SU-DHL-6 (cell line): ENCODE measurements at regions not wholly inside any gene's neighbourhood (a gene's known extent, or its start where the extent isn't known, plus 50 kb on each side); places are given as distances from the start of the nearest gene placed in this dataset.

Experiments used
- H2AFZ ChIP-seq: fragments of 200-600 bp; sonication (generic); 2 replicates; pipeline ENCODE4 v1.6.1; 2014; ENCODE audit warnings: low read depth, mild to moderate bottlenecking, moderate library complexity, mixed read lengths, antibody characterized with exemption, low read length; ENCODE audit not compliant: severe bottlenecking
- H3F3A ChIP-seq: fragments of 200-600 bp; shearing (Covaris generic); 2 replicates; pipeline ENCODE4 v1.6.0; 2016; ENCODE audit warnings: antibody characterized with exemption, mild to moderate bottlenecking; ENCODE audit not compliant: insufficient read depth
- H3K27ac ChIP-seq: fragments of 200-600 bp; sonication (generic); 2 replicates; pipeline ENCODE4 v1.5.1; 2016; ENCODE audit warnings: low read depth, mild to moderate bottlenecking, low read length, moderate library complexity, mixed read lengths
- H3K27me3 ChIP-seq: fragments of 200-600 bp; sonication (generic), shearing (Covaris generic); 2 replicates; pipeline ENCODE4 v1.6.0; 2014; ENCODE audit warnings: mild to moderate bottlenecking, low read length
- H3K36me3 ChIP-seq: fragments of 200-600 bp; sonication (generic); 2 replicates; pipeline ENCODE4 v1.6.1; 2014; ENCODE audit warnings: mild to moderate bottlenecking, low read length, mixed read lengths
- H3K4me2 ChIP-seq: fragments of 300-600, 200-600 bp; shearing (Covaris generic), sonication (generic); 2 replicates; pipeline ENCODE4 v1.6.0; 2014; ENCODE audit warnings: low read length, low read depth, mild to moderate bottlenecking; ENCODE audit not compliant: poor library complexity, severe bottlenecking
- H3K4me3 ChIP-seq: fragments of 200-600 bp; sonication (generic); 2 replicates; pipeline ENCODE4 v1.5.1; 2014; ENCODE audit warnings: antibody characterized with exemption, low read length, mild to moderate bottlenecking, mixed read lengths; ENCODE audit not compliant: insufficient read depth, poor library complexity, severe bottlenecking
- H3K79me2 ChIP-seq: fragments of 200-600 bp; sonication (generic); 2 replicates; pipeline ENCODE4 v1.6.1; 2014; ENCODE audit warnings: mild to moderate bottlenecking, low read length, moderate library complexity; ENCODE audit not compliant: insufficient read depth
- H3K9ac ChIP-seq: fragments of 200-600 bp; sonication (generic); 2 replicates; pipeline ENCODE4 v1.7.0; 2014; ENCODE audit warnings: mild to moderate bottlenecking, low read length
- H3K9me2 ChIP-seq: fragments of 200-600 bp; sonication (generic); replicated peaks from 2 replicates; pipeline ENCODE4 v1.6.1; 2014; ENCODE audit warnings: low read length; ENCODE audit not compliant: insufficient read depth
- H3K9me3 ChIP-seq: fragments of 200-600 bp; sonication (generic); 2 replicates; pipeline ENCODE4 v1.6.1; 2014; ENCODE audit warnings: low read length, mixed read lengths; ENCODE audit not compliant: insufficient read depth
- H4K20me1 ChIP-seq: fragments of 200-600 bp; sonication (generic); 2 replicates; pipeline ENCODE4 v1.6.1; 2014; ENCODE audit warnings: low read depth, mild to moderate bottlenecking, antibody characterized with exemption, low read length, moderate library complexity, mixed read lengths
- CTCF ChIP-seq: fragments of 200-600 bp; sonication (generic); IDR thresholded peaks from one replicate; pipeline ENCODE4 v1.5.1; 2017; ENCODE audit warnings: antibody characterized with exemption, mild to moderate bottlenecking, low read length, moderate library complexity; ENCODE audit not compliant: insufficient read depth, poor library complexity, severe bottlenecking
- EZH2phosphoT487 ChIP-seq: fragments of 200-600 bp; sonication (generic), shearing (Covaris generic); conservative IDR thresholded peaks from 2 replicates; pipeline ENCODE4 v1.6.1; 2018; ENCODE audit warnings: mild to moderate bottlenecking, antibody characterized with exemption, low read length, moderate library complexity, mixed read lengths

GRCh38 chr6:87887266-87887665, 160.4 kb upstream of the SPACA1 start:
- no peak overlapping the region for H3K27ac ChIP-seq
- peaks cover 4% of the 10 kb centered on the region; the same call in 1 of the 2 replicates for H3K9me3 ChIP-seq

GRCh38 chr6:87884203-87884602, 163.4 kb upstream of the SPACA1 start:
- Histone ChIP-seq H3K27me3 (no peaks in the 10 kb centered on the region), H3K4me3 (no peak overlapping the region), H3K9me3 (peaks cover 12% of the 10 kb centered on the region; the same call in 1 of the 2 replicates), H3K36me3 (peaks cover 8% of the 10 kb centered on the region; the same call in 1 of the 2 replicates), H3K27ac (no peak overlapping the region), H2AFZ (no peak overlapping the region), H3F3A (peaks cover 11% of the 10 kb centered on the region; the same call in 1 of the 2 replicates), H4K20me1 (no peaks in the 10 kb centered on the region), H3K79me2 (no peaks in the 10 kb centered on the region), H3K4me2 (no peak overlapping the region), H3K9me2 (no peaks in the 10 kb centered on the region), H3K9ac (no peak overlapping the region)
- TF ChIP-seq CTCF: no peak
- no peak for TF ChIP-seq EZH2phosphoT487

More at GRCh38 chr6:87887266-87887665, 160.4 kb upstream of the SPACA1 start:
- Histone ChIP-seq H3K79me2 (no peaks in the 10 kb centered on the region), H4K20me1 (no peaks in the 10 kb centered on the region), H3K9ac (no peak overlapping the region), H3F3A (no peaks in the 10 kb centered on the region; the same call in 1 of the 2 replicates), H3K36me3 (peaks cover 4% of the 10 kb centered on the region), H3K4me3 (no peak overlapping the region), H2AFZ (no peak overlapping the region), H3K9me2 (no peaks in the 10 kb centered on the region), H3K4me2 (no peak overlapping the region), H3K27me3 (no peaks in the 10 kb centered on the region)
- TF ChIP-seq CTCF (no peak), EZH2phosphoT487 (no peak)

GRCh38 chr6:87881342-87881895, 166.2 kb upstream of the SPACA1 start:
- Histone ChIP-seq H3K4me3 (no peak overlapping the region), H2AFZ (no peak overlapping the region), H3K9ac (no peak overlapping the region), H3K9me3 (peaks cover 12% of the 10 kb centered on the region; the same call in 1 of the 2 replicates), H3K36me3 (peaks cover 8% of the 10 kb centered on the region; the same call in 1 of the 2 replicates), H3K79me2 (no peaks in the 10 kb centered on the region), H3K27ac (no peak overlapping the region), H3K27me3 (no peaks in the 10 kb centered on the region), H3K9me2 (no peaks in the 10 kb centered on the region), H4K20me1 (no peaks in the 10 kb centered on the region), H3K4me2 (no peak overlapping the region), H3F3A (peaks cover 21% of the 10 kb centered on the region)
- TF ChIP-seq CTCF: no peak
- no peak for TF ChIP-seq EZH2phosphoT487
